Stimulated activated CD8-positive, alpha-beta memory T cell treated with anti-CD3 and anti-CD28 coated beads, Interleukin-12 subunit alpha, Interleukin-12 subunit beta, amount 100 ng/mL, for 4 hours (primary cell): ENCODE measurements at regions not wholly inside any gene's neighbourhood (a gene's known extent, or its start where the extent isn't known, plus 50 kb on each side); places are given as distances from the start of the nearest gene placed in this dataset.
"Not testable (repeated sequence)": the region's sequence is repeated elsewhere in the genome, so short reads cannot be mapped to it uniquely, and the experiment has no call there.

Source experiments
- DNase-seq: peaks from one replicate; pipeline ENCODE4 v3.0.0-alpha.2; 2020; ENCODE audit warnings: low read depth

DNA sequence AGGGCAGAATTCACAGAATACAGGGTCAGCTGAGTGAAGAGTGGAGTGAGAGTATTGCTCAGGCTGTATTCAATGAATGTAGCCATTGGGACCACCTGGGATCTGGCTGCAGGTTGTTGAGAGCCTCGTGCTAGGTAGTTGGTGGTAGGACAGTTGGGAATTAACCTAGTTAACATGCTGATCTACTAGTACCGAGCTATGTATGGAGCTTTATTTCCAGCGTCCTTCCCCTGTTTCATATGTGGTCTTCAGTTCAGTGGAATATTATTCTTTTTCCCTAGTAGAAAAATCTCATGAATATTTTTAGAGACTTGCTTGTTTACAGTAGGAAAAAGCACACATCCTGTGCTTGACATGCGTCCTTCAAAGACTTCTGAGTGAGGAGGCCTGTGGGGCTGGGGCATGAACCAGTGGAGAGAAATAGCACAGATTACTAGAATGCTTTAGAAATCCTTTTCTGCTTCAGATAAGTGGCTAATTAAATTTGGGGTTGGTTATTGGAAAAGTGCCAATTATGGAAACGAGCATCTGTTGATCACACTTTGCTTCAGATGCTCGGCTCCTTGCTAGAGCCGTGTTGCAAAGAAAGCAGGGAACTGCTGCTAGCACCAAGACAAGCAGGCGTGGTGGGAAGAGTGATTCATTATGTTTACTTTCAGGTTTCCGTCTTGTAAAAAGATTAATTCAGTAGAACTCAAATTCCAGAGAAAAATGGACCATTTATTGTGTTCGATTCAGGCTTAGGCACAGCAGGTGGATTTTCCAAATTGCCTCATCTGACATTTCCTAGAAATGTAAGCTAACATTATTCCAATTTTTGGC, 53.6 kb downstream of the ARF6 start:
- no peak for DNase-seq

GRCh38 chr14:49947506-49947905, 54.6 kb downstream of the ARF6 start:
- DNase-seq: no peak

GRCh38 chr14:49950275-49951228, 57.7 kb downstream of the ARF6 start:
- DNase-seq: no peak

DNA sequence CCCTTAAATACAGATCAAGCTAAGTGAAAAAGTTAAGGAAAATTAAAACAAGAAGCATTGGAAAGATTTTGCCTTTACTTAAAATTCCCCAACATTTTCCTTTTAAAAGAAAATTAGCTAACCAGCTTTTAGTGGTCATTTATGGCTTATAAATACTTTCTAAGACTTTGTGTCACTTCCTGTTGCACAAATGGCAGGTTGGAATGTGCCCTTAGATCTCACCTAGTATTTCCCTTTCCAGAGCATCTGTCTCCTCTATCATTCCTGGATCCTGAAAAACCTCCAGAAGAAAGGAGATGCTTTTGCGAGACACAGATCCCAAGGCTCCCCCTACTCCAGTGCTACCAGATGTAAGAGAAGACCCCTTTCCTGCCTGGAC, 58.3 kb downstream of the ARF6 start:
- DNase-seq: no peak

DNA sequence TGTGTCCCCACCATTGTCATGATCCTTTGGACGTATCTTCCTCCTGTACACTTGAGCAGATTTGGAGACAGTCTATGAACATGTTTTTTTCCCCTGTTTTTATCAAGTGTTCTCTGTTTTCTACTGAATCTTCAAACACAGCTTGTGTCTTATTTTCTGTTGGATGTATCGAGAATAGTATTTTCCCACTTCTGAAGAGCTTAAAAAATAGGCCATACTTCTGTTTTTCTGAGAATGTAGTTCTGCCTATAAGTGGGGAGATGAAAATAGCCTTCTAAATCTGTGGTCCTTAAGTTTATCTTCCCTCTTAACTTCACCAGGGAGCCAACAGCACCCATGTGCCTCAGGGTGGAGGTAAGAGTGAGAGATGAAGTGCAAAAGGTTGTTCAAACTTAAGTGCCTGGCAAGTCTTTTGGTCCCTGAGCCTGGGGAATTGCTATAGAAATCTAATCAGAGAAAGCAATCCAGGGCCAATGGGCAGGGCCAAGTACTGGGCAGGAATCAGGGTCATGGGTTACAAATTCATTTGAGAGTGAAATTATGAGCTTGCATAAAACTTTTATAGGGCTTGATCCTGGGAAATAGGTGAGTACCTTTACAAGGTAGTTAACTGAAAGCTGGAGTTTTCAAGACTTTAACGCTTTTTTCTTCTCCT, 58.9 kb downstream of the ARF6 start:
- DNase-seq: no peak

DNA sequence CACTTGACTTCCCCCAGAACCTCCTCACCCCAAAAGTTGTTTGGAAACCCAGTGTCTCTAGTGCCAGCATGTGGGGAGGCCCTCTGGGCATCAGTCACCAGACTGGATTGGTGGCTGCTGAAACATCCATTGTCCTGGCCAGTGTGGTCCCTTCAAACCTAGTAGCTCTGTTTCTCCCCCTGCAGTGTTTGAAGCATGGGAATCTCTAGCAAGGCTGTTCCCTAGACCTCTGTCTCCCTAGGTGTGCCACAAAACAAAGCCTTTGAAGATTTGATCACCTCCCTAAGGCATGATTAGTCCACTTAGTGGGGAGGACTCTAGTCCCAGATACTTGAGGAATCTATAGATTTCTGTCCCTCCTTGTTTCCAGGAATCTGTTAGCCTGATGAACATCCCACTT, 60.3 kb downstream of the ARF6 start:
- no peak for DNase-seq

GRCh38 chr14:49954171-49954631, 61.3 kb downstream of the ARF6 start:
- no peak for DNase-seq

DNA sequence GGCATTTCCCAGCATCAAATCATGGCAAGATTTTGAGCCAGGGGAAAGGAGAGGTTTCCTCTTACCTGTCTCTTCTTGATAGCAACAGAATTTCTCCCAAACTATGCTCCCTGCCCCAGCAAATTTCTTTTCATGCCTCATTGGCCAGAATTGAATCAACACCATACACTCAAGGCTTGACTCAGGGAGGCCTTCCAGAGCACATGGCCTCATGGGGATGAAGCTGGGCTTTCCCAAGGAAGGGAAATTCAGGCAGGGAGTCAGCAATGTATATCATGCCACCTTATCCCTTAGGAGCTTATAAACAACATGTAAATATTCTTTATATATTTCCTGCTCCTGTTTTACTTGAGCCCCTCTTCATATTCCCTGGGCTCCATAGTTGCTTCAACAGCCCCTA, 62.1 kb downstream of the ARF6 start:
- no peak for DNase-seq

- DNase-seq: no peak
These were observed 64.4 kb downstream of the ARF6 start for GRCh38 chr14:49957089-49957852.

DNA sequence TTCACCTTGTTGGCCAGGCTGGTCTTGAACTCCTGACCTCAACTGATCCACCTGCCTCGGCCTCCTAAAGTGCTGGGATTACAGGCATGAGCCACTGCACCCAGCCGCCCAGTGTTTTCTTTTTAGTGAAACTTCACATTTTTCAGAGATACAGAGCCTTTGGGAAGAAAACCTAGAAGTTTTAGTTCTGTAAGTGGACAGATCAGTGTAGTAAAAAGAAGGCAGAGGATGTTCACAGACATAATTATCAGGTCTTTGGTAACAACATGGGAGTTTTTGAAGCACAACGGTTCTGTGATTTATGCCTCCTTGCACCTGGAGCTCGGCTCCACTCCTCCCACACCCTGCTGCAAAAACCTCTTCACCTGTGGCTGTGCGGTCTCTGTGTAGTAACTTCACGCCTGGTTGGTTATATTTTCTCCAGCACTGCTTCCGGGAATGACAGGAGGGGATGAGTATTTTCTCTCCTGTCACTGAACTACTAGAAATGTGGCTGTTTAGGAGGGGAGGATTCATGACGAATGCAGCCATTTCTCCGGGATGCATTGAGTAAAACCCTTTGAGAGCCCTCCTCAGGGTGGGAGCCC, 67.0 kb downstream of the ARF6 start:
- no peak for DNase-seq

DNA sequence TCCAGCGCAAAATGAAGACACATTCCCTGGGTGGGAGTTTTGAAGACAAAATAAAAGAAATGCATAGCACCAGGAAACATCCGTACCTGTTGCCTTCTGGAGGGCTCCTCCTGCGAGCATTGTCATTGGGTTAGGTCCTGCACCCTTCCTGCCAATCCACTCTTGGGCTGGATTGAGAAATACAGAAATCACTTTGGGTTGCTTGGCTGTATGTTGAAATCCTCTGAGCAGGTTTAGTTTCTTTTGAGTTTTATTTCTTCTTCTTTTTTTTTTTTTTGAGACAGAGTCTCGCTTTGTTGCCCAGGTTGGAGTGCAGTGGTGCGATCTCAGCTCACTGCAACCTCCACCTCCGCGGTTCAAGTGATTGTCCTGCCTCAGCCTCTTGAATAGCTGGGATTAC, 67.6 kb downstream of the ARF6 start:
- DNase-seq: no peak

GRCh38 chr14:49961270-49962222, 68.7 kb downstream of the ARF6 start:
- no peak for DNase-seq

DNA sequence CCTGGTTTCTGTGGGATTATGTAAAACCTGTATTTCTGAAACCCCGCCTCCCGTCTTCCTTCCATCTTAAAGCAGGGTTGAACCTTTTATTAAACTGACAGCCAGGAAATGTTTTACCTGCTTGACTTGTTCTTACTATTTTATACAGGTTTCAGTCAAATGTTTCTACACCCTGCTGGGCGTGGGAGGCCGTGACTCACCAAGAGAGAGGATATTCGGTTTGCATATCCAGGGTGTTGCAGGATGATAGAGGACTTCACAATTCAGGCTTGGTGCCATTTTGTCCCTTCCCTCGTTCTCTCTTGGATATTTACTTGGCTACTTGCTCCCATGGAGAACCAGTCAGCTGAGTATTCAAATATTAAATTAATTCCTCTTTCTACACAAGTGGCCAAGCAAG, 69.7 kb downstream of the ARF6 start:
- no peak for DNase-seq

GRCh38 chr14:49965068-49965651, 72.3 kb downstream of the ARF6 start:
- not testable (repeated sequence) for DNase-seq

GRCh38 chr14:49966304-49966809, 73.5 kb downstream of the ARF6 start:
- no peak for DNase-seq

GRCh38 chr14:49966971-49967630, 74.2 kb downstream of the ARF6 start:
- no peak for DNase-seq

DNA sequence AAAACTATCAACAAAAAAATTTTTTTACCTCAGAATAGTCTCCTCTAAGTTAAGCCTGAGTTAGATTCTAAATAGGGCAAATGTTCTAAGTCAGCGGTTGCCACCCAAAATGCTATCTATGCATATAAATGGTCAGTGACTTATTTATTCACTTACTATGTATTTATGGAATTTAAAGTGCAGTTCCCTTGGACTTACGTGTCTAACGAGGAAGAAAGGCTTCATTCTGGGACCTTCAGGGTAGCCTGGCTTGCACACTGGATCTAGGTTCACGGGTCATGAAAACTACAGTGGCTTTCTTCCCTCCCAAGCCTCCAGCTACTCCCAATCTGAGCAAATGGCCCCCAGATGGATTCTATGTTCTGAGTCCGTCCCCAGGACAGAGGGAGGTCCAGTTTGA, 77.1 kb downstream of the ARF6 start:
- no peak for DNase-seq

DNA sequence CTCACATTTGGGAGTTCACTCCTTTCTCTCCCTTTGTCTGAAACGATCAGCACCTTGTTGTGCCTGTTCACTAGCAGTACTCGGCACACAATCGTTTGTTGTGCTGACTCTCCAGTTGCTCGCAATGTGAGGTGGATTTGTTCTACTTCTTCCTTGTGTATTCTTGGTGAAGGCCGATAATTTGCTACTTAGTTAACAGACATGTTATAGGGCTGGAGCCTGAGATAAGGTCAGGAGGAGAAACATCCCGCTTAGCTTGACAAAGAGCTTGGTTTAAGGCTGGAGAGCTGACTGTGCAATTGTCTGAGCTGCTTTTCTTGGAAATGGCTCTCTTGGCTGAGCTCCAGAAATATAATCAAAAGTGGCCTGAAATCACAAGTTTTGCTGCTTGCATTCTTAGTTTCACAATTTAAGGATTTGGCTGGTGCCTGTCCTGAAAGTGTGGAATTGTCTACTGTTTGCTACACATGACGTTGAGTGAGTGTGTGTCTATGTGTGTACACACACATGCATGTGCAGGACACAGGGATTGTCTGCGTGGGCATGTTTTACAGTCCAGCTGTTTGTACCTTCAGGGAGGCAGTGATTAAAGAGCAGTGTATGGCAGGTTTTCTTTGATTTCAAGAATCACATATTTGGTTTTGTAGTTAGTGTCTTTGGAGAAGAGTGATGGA, 77.7 kb downstream of the ARF6 start:
- no peak for DNase-seq
